GM19043 (cell line): ENCODE measurements at regions not wholly inside any gene's neighbourhood (a gene's known extent, or its start where the extent isn't known, plus 50 kb on each side); places are given as distances from the start of the nearest gene placed in this dataset.
A peak's percentile ranks its signal among the peaks of the same experiment; 100 is the strongest.
"Not testable (repeated sequence)": the region's sequence is repeated elsewhere in the genome, so short reads cannot be mapped to it uniquely, and the experiment has no call there.

ENCODE experiments used
- ATAC-seq: cut with Tn5 transposase; IDR thresholded peaks from one replicate; pipeline ENCODE4 v1.9.1; 2021; ENCODE audit warnings: low read depth; ENCODE audit not compliant: unreplicated experiment

GRCh38 chr2:39933196-39933595 is 154.1 kb upstream of the THUMPD2 start:
- ATAC-seq: no peak

GRCh38 chr2:39932198-39932597 is 153.1 kb upstream of the THUMPD2 start:
- ATAC-seq: no peak

- ATAC-seq: no peak
These were observed 151.3 kb upstream of the THUMPD2 start for GRCh38 chr2:39930175-39930917.

GRCh38 chr2:39929531-39929930 is 150.5 kb upstream of the THUMPD2 start:
- ATAC-seq: no peak

- ATAC-seq: no peak
These were observed 146.3 kb upstream of the THUMPD2 start for GRCh38 chr2:39925312-39925711.

GRCh38 chr2:39923455-39923854 is 144.4 kb upstream of the THUMPD2 start:
- ATAC-seq: no peak

GRCh38 chr2:39922679-39923405 is 143.8 kb upstream of the THUMPD2 start:
- ATAC-seq: no peak

GRCh38 chr2:39920307-39920801 is 141.3 kb upstream of the THUMPD2 start:
- ATAC-seq: no peak

GRCh38 chr2:39919511-39920306 is 140.7 kb upstream of the THUMPD2 start:
- ATAC-seq: no peak

- ATAC-seq: no peak
These were observed 139.8 kb upstream of the THUMPD2 start for GRCh38 chr2:39918886-39919285.

- not testable (repeated sequence) for ATAC-seq
These were observed 138.3 kb upstream of the THUMPD2 start for GRCh38 chr2:39917371-39917770.

GRCh38 chr2:39914949-39915348 is 135.9 kb upstream of the THUMPD2 start:
- no peak for ATAC-seq

- ATAC-seq: peak; percentile 84
These were observed 134.8 kb upstream of the THUMPD2 start for GRCh38 chr2:39913648-39914461.

GRCh38 chr2:39902103-39902502 is 123.0 kb upstream of the THUMPD2 start:
- no peak for ATAC-seq

- no peak for ATAC-seq
These were observed 119.9 kb upstream of the THUMPD2 start for GRCh38 chr2:39898934-39899333.

GRCh38 chr2:39897273-39897672 is 118.2 kb upstream of the THUMPD2 start:
- no peak for ATAC-seq

- no peak for ATAC-seq
These were observed 115.0 kb upstream of the THUMPD2 start for GRCh38 chr2:39894082-39894481.

GRCh38 chr2:39893616-39894015 is 114.6 kb upstream of the THUMPD2 start:
- ATAC-seq: no peak

- ATAC-seq: no peak
These were observed 102.9 kb upstream of the THUMPD2 start for GRCh38 chr2:39881948-39882347.

- ATAC-seq: no peak
These were observed 102.4 kb upstream of the THUMPD2 start for GRCh38 chr2:39881494-39881893.
